Liver (tissue), 3 donors: ENCODE measurements at regions not wholly inside any gene's neighbourhood (a gene's known extent, or its start where the extent isn't known, plus 50 kb on each side); places are given as distances from the start of the nearest gene placed in this dataset.

Source experiments
- ATF3 ChIP-seq: IDR thresholded peaks from 2 replicates; pipeline ENCODE4 v1.6.1; 2016; ENCODE audit warnings: antibody characterized with exemption
- EGR1 ChIP-seq, 2 donors: IDR thresholded peaks; 2 replicates each; pipeline ENCODE4 v1.6.1; 2016 to 2018; ENCODE audit warnings: antibody characterized with exemption in 2 of 2, low read depth in 2 of 2
- GABPA ChIP-seq, 2 donors: IDR thresholded peaks in 1 of 2; conservative IDR thresholded peaks in 1 of 2; 2 replicates each; pipeline ENCODE4 v1.6.1; 2016; ENCODE audit warnings: antibody characterized with exemption in 2 of 2, mild to moderate bottlenecking in 1 of 2, moderate library complexity in 1 of 2
- MAX ChIP-seq: IDR thresholded peaks from 2 replicates; pipeline ENCODE4 v1.6.1; 2016; ENCODE audit warnings: antibody characterized with exemption
- RAD21 ChIP-seq, 2 donors: IDR thresholded peaks; 2 replicates each; pipeline ENCODE4 v1.6.1; 2016; ENCODE audit warnings: antibody characterized with exemption in 2 of 2, mild to moderate bottlenecking in 2 of 2
- SP1 ChIP-seq: IDR thresholded peaks from 2 replicates; pipeline ENCODE4 v1.6.1; 2018; ENCODE audit warnings: antibody characterized with exemption, mild to moderate bottlenecking
- TAF1 ChIP-seq: conservative IDR thresholded peaks from 2 replicates; pipeline ENCODE4 v1.6.1; 2016; ENCODE audit warnings: antibody characterized with exemption, mild to moderate bottlenecking
- YY1 ChIP-seq: IDR thresholded peaks from 2 replicates; pipeline ENCODE4 v1.6.1; 2016; ENCODE audit warnings: antibody characterized with exemption, mild to moderate bottlenecking
- ZBTB33 ChIP-seq: IDR thresholded peaks from 2 replicates; pipeline ENCODE4 v1.6.1; 2016; ENCODE audit warnings: antibody characterized with exemption
- TF ChIP-seq, protein P1 (sequence below): fragments of 150-350 bp; IDR thresholded peaks from 2 replicates; pipeline ENCODE4 v1.5.1; 2017; ENCODE audit warnings: improper control_type of control experiment, low read depth, low read length; ENCODE audit not compliant: missing input control
- TF ChIP-seq, protein P2 (sequence below): IDR thresholded peaks from 2 replicates; pipeline ENCODE4 v1.6.1; 2016; ENCODE audit warnings: antibody characterized with exemption, mild to moderate bottlenecking
- donor health status: healthy.
- donor health status: healthy.

GRCh38 chrY:8035653-8036052 is 1124.1 kb upstream of the AMELY start:
- TF ChIP-seq YY1: no peak
- TF ChIP-seq, protein P1, sequence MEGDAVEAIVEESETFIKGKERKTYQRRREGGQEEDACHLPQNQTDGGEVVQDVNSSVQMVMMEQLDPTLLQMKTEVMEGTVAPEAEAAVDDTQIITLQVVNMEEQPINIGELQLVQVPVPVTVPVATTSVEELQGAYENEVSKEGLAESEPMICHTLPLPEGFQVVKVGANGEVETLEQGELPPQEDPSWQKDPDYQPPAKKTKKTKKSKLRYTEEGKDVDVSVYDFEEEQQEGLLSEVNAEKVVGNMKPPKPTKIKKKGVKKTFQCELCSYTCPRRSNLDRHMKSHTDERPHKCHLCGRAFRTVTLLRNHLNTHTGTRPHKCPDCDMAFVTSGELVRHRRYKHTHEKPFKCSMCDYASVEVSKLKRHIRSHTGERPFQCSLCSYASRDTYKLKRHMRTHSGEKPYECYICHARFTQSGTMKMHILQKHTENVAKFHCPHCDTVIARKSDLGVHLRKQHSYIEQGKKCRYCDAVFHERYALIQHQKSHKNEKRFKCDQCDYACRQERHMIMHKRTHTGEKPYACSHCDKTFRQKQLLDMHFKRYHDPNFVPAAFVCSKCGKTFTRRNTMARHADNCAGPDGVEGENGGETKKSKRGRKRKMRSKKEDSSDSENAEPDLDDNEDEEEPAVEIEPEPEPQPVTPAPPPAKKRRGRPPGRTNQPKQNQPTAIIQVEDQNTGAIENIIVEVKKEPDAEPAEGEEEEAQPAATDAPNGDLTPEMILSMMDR: no peak
- TF ChIP-seq ZBTB33: no peak
- no peak for TF ChIP-seq ATF3
- no peak for TF ChIP-seq RAD21 (IDR thresholded peaks at IDR 0.05)
- no peak for TF ChIP-seq MAX
- no peak for TF ChIP-seq SP1
- no peak for TF ChIP-seq GABPA (IDR thresholded peaks at IDR 0.05 in 1 of 2, conservative IDR thresholded peaks at IDR 0.05 in 1 of 2)
- no peak for TF ChIP-seq EGR1 (IDR thresholded peaks at IDR 0.05; ENCODE audit: low read depth in 2 of 2)
- no peak for TF ChIP-seq TAF1
- TF ChIP-seq, protein P2, sequence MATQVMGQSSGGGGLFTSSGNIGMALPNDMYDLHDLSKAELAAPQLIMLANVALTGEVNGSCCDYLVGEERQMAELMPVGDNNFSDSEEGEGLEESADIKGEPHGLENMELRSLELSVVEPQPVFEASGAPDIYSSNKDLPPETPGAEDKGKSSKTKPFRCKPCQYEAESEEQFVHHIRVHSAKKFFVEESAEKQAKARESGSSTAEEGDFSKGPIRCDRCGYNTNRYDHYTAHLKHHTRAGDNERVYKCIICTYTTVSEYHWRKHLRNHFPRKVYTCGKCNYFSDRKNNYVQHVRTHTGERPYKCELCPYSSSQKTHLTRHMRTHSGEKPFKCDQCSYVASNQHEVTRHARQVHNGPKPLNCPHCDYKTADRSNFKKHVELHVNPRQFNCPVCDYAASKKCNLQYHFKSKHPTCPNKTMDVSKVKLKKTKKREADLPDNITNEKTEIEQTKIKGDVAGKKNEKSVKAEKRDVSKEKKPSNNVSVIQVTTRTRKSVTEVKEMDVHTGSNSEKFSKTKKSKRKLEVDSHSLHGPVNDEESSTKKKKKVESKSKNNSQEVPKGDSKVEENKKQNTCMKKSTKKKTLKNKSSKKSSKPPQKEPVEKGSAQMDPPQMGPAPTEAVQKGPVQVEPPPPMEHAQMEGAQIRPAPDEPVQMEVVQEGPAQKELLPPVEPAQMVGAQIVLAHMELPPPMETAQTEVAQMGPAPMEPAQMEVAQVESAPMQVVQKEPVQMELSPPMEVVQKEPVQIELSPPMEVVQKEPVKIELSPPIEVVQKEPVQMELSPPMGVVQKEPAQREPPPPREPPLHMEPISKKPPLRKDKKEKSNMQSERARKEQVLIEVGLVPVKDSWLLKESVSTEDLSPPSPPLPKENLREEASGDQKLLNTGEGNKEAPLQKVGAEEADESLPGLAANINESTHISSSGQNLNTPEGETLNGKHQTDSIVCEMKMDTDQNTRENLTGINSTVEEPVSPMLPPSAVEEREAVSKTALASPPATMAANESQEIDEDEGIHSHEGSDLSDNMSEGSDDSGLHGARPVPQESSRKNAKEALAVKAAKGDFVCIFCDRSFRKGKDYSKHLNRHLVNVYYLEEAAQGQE: no peak
